K562 (cell line): ENCODE measurements at regions not wholly inside any gene's neighbourhood (a gene's known extent, or its start where the extent isn't known, plus 50 kb on each side); places are given as distances from the start of the nearest gene placed in this dataset.

Source experiments
- E2F3 ChIP-seq: fragments of 250-450 bp; sonication (Bioruptor Pico); IDR thresholded peaks from 2 replicates; pipeline ENCODE4 v1.4.0; 2020; ENCODE audit warnings: mild to moderate bottlenecking
- IRF2 ChIP-seq: sonication (generic); formaldehyde crosslinking; IDR thresholded peaks from 2 replicates; pipeline ENCODE4 v1.8.1; 2022; ENCODE audit warnings: mild to moderate bottlenecking, missing genetic modification reagents
- MAFG ChIP-seq: fragments of 450-650 bp; conservative IDR thresholded peaks from 2 replicates; pipeline ENCODE4 v1.6.1; 2016; ENCODE audit warnings: missing genetic modification characterization, missing compliant biosample characterization
- NR2C2 ChIP-seq, 2 experiments: fragments of 200-800 bp in 1 of 2; sonication (Bioruptor generic) in 1 of 2; sonication (generic) in 1 of 2; formaldehyde crosslinking in 1 of 2; IDR thresholded peaks; 2 replicates each; pipeline versions ENCODE4 v1.6.1 to v1.8.0; 2016 to 2022; ENCODE audit warnings: mild to moderate bottlenecking in 1 of 2, missing compliant biosample characterization in 1 of 2, missing genetic modification characterization in 1 of 2, missing genetic modification reagents in 1 of 2
- ZNF124 ChIP-seq: sonication (generic); formaldehyde crosslinking; IDR thresholded peaks from 2 replicates; pipeline ENCODE4 v1.8.1; 2022; ENCODE audit warnings: missing genetic modification reagents
- ZNF23 ChIP-seq: fragments of 250-450 bp; sonication (Bioruptor Pico); IDR thresholded peaks from 2 replicates; pipeline ENCODE4 v1.4.0; 2020; ENCODE audit warnings: mild to moderate bottlenecking
- ZNF639 ChIP-seq, 2 experiments: fragments of 200-800 bp in 1 of 2; sonication (Bioruptor generic) in 1 of 2; sonication (generic) in 1 of 2; formaldehyde crosslinking in 1 of 2; IDR thresholded peaks in 1 of 2; conservative IDR thresholded peaks in 1 of 2; 2 replicates each; pipeline versions ENCODE4 v1.5.0 to v1.6.1; 2016 to 2020; ENCODE audit warnings: missing compliant biosample characterization in 1 of 2, missing genetic modification characterization in 1 of 2, missing genetic modification reagents in 1 of 2
- TF ChIP-seq, protein P1 (sequence below): fragments of 250-450 bp; sonication (Bioruptor Pico); IDR thresholded peaks from 2 replicates; pipeline ENCODE4 v1.8.0; 2022; ENCODE audit warnings: inconsistent platforms, mild to moderate bottlenecking, moderate library complexity, borderline replicate concordance

DNA sequence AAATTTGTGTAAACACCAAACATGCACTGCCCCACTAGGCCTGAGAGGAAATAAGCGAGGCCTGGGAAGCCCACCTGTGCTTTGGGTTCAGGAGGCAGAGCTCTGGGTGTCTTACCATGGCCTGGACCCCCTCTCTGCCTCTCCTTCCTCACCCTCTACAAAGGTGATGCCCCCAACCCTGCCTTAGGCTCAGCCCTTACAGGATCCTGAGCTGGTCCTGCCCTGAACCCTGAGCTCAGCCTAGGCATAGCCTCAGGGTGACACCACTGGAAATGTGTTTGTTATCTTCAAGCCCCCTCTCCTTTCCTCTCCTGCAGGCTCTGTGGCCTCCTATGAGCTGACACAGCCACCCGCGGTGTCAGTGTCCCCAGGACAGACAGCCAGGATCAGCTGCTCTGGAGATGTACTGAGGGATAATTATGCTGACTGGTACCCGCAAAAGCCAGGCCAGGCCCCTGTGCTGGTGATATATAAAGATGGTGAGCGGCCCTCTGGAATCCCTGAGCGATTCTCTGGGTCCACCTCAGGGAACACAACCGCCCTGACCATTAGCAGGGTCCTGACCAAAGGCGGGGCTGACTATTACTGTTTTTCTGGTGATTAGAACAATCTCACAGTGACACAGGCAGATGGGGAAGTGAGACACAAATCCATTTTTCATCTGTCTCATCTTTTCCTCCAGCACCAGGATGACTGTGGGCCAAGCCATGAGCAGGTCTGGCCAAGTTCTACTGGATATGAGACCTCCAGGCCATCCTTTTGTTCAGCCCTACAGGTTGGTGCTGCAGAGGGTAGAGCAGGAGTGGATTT lies 117.8 kb downstream of the GGTLC2 start (continued):
- TF ChIP-seq IRF2 (CRISPR knock-in tag) = peak; percentile 54
- TF ChIP-seq, protein P1, sequence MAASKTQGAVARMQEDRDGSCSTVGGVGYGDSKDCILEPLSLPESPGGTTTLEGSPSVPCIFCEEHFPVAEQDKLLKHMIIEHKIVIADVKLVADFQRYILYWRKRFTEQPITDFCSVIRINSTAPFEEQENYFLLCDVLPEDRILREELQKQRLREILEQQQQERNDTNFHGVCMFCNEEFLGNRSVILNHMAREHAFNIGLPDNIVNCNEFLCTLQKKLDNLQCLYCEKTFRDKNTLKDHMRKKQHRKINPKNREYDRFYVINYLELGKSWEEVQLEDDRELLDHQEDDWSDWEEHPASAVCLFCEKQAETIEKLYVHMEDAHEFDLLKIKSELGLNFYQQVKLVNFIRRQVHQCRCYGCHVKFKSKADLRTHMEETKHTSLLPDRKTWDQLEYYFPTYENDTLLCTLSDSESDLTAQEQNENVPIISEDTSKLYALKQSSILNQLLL = peak; percentile 80; the same call in 1 of the 2 replicates
- TF ChIP-seq ZNF124 (CRISPR knock-in tag) = 0 out of 2 replicates have a peak, but pooled peaks have one; percentile 69
- no peak for TF ChIP-seq ZNF23
- TF ChIP-seq MAFG (tag) = peak; percentile 33
- peak; percentile 32; the same call in 1 of the 2 replicates for TF ChIP-seq E2F3 (CRISPR knock-in tag)
- peak; percentile 72 for TF ChIP-seq NR2C2 (CRISPR knock-in tag; IDR thresholded peaks at IDR 0.05)
- no peak for TF ChIP-seq NR2C2 (tag; IDR thresholded peaks at IDR 0.05)
- peak in 1 of 2 experiments; percentile 86; a peak in 1 of 4 replicates for TF ChIP-seq ZNF639 (CRISPR knock-in tag; conservative IDR thresholded peaks at IDR 0.05 in 1 of 2, IDR thresholded peaks at IDR 0.05 in 1 of 2)
